ENCODE measurements at regions not wholly inside any gene's neighbourhood (a gene's known extent, or its start where the extent isn't known, plus 50 kb on each side); places are given as distances from the start of the nearest gene placed in this dataset.
"Not testable (repeated sequence)": the region's sequence is repeated elsewhere in the genome, so short reads cannot be mapped to it uniquely, and the experiment has no call there.

GRCh38 chr3:191682961-191683360, 222.0 kb downstream of the PYDC2 start:
- Histone ChIP-seq H3K27ac (no peak overlapping the region), H3K36me3 (ENCODE audit: insufficient read depth in 1 of 2, low read depth in 1 of 2) (no peaks in the 10 kb centered on the region), H3K27me3 (ENCODE audit: insufficient read depth in 3 of 3, low read length in 2 of 3) (no peaks in the 10 kb centered on the region), H3K9me3 (no peaks in the 10 kb centered on the region), H3K4me3 (no peak overlapping the region), H3K4me1 (no peaks in the 10 kb centered on the region)
- intact Hi-C loops (cut with DNase I), result no loop called here
- no peak for ATAC-seq
- no peak for TF ChIP-seq CTCF (IDR thresholded peaks at IDR 0.05)
- DNase-seq, result no peak
- WGBS, 3 donors, result 48 to 57% (median 50%) methylated on average over 5 of the region's 5 CpGs

- no peaks in the 10 kb centered on the region for H3K9me3 ChIP-seq
- no peaks in the 10 kb centered on the region for H3K27me3 ChIP-seq (ENCODE audit: insufficient read depth in 3 of 3, low read length in 2 of 3)
- no peak overlapping the region for H3K27ac ChIP-seq
- TF ChIP-seq CTCF (IDR thresholded peaks at IDR 0.05), result no peak
- no peaks in the 10 kb centered on the region for H3K4me1 ChIP-seq
- H3K36me3 ChIP-seq (ENCODE audit: insufficient read depth in 1 of 2, low read depth in 1 of 2), result no peaks in the 10 kb centered on the region
- intact Hi-C loops (cut with DNase I), result no loop called here
- DNase-seq (no peak), ATAC-seq (no peak)
- H3K4me3 ChIP-seq, result no peak overlapping the region
Observed at GRCh38 chr3:191686626-191687025, 225.7 kb downstream of the PYDC2 start.

GRCh38 chr3:191688756-191689433, 227.9 kb downstream of the PYDC2 start:
- DNase-seq (no peak), ATAC-seq (no peak)
- Histone ChIP-seq H3K4me1 (no peaks in the 10 kb centered on the region), H3K9me3 (no peaks in the 10 kb centered on the region), H3K27ac (no peak overlapping the region), H3K4me3 (no peak overlapping the region), H3K27me3 (ENCODE audit: insufficient read depth in 3 of 3, low read length in 2 of 3) (no peaks in the 10 kb centered on the region), H3K36me3 (ENCODE audit: insufficient read depth in 1 of 2, low read depth in 1 of 2) (no peaks in the 10 kb centered on the region)
- no peak for TF ChIP-seq CTCF (IDR thresholded peaks at IDR 0.05)
- 38 to 43% (median 41%) methylated on average over 6 of the region's 6 CpGs for WGBS, 3 donors
- intact Hi-C loops (cut with DNase I), result no loop called here

- H3K27ac ChIP-seq; H3K27me3 ChIP-seq (ENCODE audit: insufficient read depth in 3 of 3, low read length in 2 of 3); H3K4me1 ChIP-seq; H3K9me3 ChIP-seq; DNase-seq; H3K36me3 ChIP-seq (ENCODE audit: insufficient read depth in 1 of 2, low read depth in 1 of 2); H3K4me3 ChIP-seq; ATAC-seq; intact Hi-C loops (cut with DNase I): not testable (repeated sequence)
- 47 to 73% (median 60%) methylated on average over 2 to 3 of the region's 3 CpGs for WGBS, 3 donors
Observed at GRCh38 chr3:191691184-191691583, 230.2 kb downstream of the PYDC2 start.

GRCh38 chr3:191695131-191695814, 234.3 kb downstream of the PYDC2 start:
- 58 to 64% (median 60%) methylated on average over 7 of the region's 7 CpGs for WGBS, 3 donors
- Histone ChIP-seq H3K4me1 (no peaks in the 10 kb centered on the region), H3K27me3 (ENCODE audit: insufficient read depth in 3 of 3, low read length in 2 of 3) (no peaks in the 10 kb centered on the region), H3K27ac (no peak overlapping the region), H3K9me3 (no peaks in the 10 kb centered on the region), H3K4me3 (no peak overlapping the region), H3K36me3 (ENCODE audit: insufficient read depth in 1 of 2, low read depth in 1 of 2) (no peaks in the 10 kb centered on the region)
- intact Hi-C loops (cut with DNase I), result no loop called here
- no peak for TF ChIP-seq CTCF (IDR thresholded peaks at IDR 0.05)
- ATAC-seq, result no peak
- DNase-seq, result no peak
